Body of pancreas (tissue), 4 donors: ENCODE measurements at regions not wholly inside any gene's neighbourhood (a gene's known extent, or its start where the extent isn't known, plus 50 kb on each side); places are given as distances from the start of the nearest gene placed in this dataset.

Source experiments
- POLR2A ChIP-seq, 3 donors: fragments of 450-650 bp; IDR thresholded peaks; one replicate each; pipeline ENCODE4 v1.6.1; 2016; ENCODE audit warnings: antibody characterized with exemption in 3 of 3, mild to moderate bottlenecking in 2 of 3
- TF ChIP-seq, protein P1 (sequence below), 7 experiments: fragments of 450-650 bp in 4 of 7; fragments of 200-600 bp in 3 of 7; sonication (generic) in 3 of 7; IDR thresholded peaks; one replicate each; pipeline ENCODE4 v1.5.1; 2016 to 2019; ENCODE audit warnings: antibody characterized with exemption in 7 of 7

DNA sequence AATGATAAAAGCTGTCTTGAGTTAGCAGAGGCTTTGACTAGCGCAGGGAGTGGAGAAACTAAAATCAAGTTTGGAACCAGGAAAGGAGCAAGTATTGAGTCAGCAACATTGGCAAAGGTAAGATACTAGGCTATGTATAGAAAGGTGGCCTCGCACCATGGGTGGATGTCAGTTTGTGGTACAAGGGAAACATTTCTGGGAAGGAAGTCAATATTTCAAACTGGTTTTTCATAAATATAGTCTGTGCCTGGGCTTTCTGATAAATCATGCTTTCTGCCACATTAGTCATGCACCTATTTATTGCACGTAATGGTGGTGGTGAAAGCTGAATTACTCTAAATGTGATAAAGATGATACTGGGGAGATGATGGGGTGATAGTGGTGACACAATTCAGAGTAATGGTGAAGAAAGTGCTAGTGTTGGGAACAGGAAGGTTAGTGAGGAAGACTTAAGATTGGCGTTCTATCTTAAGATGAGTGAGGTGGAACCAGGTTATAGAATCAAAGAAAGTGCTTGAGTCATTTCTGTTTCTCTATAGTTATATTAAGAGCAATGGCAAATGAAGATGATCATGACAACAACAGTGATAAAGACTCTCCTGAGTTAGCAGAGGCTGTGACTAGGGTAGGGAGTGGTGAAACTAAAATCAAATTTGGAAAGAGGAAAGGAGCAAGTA lies 729.0 kb downstream of the FAM181B start:
- TF ChIP-seq, protein P1, sequence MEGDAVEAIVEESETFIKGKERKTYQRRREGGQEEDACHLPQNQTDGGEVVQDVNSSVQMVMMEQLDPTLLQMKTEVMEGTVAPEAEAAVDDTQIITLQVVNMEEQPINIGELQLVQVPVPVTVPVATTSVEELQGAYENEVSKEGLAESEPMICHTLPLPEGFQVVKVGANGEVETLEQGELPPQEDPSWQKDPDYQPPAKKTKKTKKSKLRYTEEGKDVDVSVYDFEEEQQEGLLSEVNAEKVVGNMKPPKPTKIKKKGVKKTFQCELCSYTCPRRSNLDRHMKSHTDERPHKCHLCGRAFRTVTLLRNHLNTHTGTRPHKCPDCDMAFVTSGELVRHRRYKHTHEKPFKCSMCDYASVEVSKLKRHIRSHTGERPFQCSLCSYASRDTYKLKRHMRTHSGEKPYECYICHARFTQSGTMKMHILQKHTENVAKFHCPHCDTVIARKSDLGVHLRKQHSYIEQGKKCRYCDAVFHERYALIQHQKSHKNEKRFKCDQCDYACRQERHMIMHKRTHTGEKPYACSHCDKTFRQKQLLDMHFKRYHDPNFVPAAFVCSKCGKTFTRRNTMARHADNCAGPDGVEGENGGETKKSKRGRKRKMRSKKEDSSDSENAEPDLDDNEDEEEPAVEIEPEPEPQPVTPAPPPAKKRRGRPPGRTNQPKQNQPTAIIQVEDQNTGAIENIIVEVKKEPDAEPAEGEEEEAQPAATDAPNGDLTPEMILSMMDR (IDR thresholded peaks at IDR 0.05), result no peak
- no peak for TF ChIP-seq POLR2A (IDR thresholded peaks at IDR 0.05)
